ENCODE measurements at regions not wholly inside any gene's neighbourhood (a gene's known extent, or its start where the extent isn't known, plus 50 kb on each side); places are given as distances from the start of the nearest gene placed in this dataset.

DNA sequence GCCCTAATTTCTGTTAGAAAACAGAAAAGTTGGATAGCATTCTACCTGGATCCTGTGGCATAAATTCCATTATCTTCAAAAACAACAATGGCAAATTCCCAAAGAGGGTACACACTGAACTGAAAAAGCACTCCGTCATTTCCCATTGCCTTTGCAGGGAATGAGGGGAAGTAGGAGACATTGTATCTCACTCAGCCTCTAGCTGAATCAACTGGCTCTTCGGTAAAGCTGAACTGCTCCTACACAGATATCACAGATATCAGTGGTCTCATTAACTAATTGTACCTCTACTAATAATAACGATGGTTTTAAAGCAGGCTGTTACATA, 64.2 kb upstream of the PRKAR2B start:
- TF ChIP-seq ZNF416 (CRISPR knock-in tag; IDR thresholded peaks at IDR 0.05) (no peak), GTF2I (CRISPR knock-in tag; conservative IDR thresholded peaks at IDR 0.05) (no peak), TP53 (CRISPR knock-in tag; IDR thresholded peaks at IDR 0.05) (no peak), ZNF396 (CRISPR knock-in tag; IDR thresholded peaks at IDR 0.05; ENCODE audit: borderline replicate concordance) (no peak), NFYB (CRISPR knock-in tag; conservative IDR thresholded peaks at IDR 0.05; ENCODE audit: low read depth) (no peak), TEAD1 (CRISPR knock-in tag; IDR thresholded peaks at IDR 0.05) (no peak), ZNF232 (CRISPR knock-in tag; IDR thresholded peaks at IDR 0.05) (no peak), CREM (CRISPR knock-in tag; IDR thresholded peaks at IDR 0.05) (no peak), NFE2L1 (CRISPR knock-in tag; IDR thresholded peaks at IDR 0.05) (no peak), JAZF1 (CRISPR knock-in tag; IDR thresholded peaks at IDR 0.05) (no peak), IRF2 (CRISPR knock-in tag; IDR thresholded peaks at IDR 0.05; ENCODE audit: borderline replicate concordance, low read depth) (no peak)
- TF ChIP-seq, protein P1, sequence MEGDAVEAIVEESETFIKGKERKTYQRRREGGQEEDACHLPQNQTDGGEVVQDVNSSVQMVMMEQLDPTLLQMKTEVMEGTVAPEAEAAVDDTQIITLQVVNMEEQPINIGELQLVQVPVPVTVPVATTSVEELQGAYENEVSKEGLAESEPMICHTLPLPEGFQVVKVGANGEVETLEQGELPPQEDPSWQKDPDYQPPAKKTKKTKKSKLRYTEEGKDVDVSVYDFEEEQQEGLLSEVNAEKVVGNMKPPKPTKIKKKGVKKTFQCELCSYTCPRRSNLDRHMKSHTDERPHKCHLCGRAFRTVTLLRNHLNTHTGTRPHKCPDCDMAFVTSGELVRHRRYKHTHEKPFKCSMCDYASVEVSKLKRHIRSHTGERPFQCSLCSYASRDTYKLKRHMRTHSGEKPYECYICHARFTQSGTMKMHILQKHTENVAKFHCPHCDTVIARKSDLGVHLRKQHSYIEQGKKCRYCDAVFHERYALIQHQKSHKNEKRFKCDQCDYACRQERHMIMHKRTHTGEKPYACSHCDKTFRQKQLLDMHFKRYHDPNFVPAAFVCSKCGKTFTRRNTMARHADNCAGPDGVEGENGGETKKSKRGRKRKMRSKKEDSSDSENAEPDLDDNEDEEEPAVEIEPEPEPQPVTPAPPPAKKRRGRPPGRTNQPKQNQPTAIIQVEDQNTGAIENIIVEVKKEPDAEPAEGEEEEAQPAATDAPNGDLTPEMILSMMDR (IDR thresholded peaks at IDR 0.05) = no peak
- TF ChIP-seq, protein P2, sequence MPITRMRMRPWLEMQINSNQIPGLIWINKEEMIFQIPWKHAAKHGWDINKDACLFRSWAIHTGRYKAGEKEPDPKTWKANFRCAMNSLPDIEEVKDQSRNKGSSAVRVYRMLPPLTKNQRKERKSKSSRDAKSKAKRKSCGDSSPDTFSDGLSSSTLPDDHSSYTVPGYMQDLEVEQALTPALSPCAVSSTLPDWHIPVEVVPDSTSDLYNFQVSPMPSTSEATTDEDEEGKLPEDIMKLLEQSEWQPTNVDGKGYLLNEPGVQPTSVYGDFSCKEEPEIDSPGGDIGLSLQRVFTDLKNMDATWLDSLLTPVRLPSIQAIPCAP (CRISPR knock-in tag; IDR thresholded peaks at IDR 0.05) = no peak
- TF ChIP-seq, protein P3, sequence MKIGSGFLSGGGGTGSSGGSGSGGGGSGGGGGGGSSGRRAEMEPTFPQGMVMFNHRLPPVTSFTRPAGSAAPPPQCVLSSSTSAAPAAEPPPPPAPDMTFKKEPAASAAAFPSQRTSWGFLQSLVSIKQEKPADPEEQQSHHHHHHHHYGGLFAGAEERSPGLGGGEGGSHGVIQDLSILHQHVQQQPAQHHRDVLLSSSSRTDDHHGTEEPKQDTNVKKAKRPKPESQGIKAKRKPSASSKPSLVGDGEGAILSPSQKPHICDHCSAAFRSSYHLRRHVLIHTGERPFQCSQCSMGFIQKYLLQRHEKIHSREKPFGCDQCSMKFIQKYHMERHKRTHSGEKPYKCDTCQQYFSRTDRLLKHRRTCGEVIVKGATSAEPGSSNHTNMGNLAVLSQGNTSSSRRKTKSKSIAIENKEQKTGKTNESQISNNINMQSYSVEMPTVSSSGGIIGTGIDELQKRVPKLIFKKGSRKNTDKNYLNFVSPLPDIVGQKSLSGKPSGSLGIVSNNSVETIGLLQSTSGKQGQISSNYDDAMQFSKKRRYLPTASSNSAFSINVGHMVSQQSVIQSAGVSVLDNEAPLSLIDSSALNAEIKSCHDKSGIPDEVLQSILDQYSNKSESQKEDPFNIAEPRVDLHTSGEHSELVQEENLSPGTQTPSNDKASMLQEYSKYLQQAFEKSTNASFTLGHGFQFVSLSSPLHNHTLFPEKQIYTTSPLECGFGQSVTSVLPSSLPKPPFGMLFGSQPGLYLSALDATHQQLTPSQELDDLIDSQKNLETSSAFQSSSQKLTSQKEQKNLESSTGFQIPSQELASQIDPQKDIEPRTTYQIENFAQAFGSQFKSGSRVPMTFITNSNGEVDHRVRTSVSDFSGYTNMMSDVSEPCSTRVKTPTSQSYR (CRISPR knock-in tag; IDR thresholded peaks at IDR 0.05) = no peak
- TF ChIP-seq, protein P4, sequence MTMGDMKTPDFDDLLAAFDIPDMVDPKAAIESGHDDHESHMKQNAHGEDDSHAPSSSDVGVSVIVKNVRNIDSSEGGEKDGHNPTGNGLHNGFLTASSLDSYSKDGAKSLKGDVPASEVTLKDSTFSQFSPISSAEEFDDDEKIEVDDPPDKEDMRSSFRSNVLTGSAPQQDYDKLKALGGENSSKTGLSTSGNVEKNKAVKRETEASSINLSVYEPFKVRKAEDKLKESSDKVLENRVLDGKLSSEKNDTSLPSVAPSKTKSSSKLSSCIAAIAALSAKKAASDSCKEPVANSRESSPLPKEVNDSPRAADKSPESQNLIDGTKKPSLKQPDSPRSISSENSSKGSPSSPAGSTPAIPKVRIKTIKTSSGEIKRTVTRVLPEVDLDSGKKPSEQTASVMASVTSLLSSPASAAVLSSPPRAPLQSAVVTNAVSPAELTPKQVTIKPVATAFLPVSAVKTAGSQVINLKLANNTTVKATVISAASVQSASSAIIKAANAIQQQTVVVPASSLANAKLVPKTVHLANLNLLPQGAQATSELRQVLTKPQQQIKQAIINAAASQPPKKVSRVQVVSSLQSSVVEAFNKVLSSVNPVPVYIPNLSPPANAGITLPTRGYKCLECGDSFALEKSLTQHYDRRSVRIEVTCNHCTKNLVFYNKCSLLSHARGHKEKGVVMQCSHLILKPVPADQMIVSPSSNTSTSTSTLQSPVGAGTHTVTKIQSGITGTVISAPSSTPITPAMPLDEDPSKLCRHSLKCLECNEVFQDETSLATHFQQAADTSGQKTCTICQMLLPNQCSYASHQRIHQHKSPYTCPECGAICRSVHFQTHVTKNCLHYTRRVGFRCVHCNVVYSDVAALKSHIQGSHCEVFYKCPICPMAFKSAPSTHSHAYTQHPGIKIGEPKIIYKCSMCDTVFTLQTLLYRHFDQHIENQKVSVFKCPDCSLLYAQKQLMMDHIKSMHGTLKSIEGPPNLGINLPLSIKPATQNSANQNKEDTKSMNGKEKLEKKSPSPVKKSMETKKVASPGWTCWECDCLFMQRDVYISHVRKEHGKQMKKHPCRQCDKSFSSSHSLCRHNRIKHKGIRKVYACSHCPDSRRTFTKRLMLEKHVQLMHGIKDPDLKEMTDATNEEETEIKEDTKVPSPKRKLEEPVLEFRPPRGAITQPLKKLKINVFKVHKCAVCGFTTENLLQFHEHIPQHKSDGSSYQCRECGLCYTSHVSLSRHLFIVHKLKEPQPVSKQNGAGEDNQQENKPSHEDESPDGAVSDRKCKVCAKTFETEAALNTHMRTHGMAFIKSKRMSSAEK (CRISPR knock-in tag; IDR thresholded peaks at IDR 0.05; ENCODE audit: borderline replicate concordance) = no peak
- TF ChIP-seq, protein P5, sequence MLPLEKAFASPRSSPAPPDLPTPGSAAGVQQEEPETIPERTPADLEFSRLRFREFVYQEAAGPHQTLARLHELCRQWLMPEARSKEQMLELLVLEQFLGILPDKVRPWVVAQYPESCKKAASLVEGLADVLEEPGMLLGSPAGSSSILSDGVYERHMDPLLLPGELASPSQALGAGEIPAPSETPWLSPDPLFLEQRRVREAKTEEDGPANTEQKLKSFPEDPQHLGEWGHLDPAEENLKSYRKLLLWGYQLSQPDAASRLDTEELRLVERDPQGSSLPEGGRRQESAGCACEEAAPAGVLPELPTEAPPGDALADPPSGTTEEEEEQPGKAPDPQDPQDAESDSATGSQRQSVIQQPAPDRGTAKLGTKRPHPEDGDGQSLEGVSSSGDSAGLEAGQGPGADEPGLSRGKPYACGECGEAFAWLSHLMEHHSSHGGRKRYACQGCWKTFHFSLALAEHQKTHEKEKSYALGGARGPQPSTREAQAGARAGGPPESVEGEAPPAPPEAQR (CRISPR knock-in tag; IDR thresholded peaks at IDR 0.05) = no peak
- TF ChIP-seq, protein P6, sequence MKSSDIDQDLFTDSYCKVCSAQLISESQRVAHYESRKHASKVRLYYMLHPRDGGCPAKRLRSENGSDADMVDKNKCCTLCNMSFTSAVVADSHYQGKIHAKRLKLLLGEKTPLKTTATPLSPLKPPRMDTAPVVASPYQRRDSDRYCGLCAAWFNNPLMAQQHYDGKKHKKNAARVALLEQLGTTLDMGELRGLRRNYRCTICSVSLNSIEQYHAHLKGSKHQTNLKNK (CRISPR knock-in tag; IDR thresholded peaks at IDR 0.05) = no peak
- TF ChIP-seq, protein P7, sequence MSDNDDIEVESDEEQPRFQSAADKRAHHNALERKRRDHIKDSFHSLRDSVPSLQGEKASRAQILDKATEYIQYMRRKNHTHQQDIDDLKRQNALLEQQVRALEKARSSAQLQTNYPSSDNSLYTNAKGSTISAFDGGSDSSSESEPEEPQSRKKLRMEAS (CRISPR knock-in tag; IDR thresholded peaks at IDR 0.05) = no peak
- POLR2A ChIA-PET = no interaction called here
- Mint-ChIP-seq H3K4me3 (no peak overlapping the region), H3K27me3 (ENCODE audit: low read depth) (peaks cover 15% of the 10 kb centered on the region), H3K36me3 (no peaks in the 10 kb centered on the region), H3K9me3 (no peaks in the 10 kb centered on the region), H3K4me1 (peaks cover 21% of the 10 kb centered on the region), H3K27ac (no peak overlapping the region)
- DNase-seq (ENCODE audit: low spot score) (no peak), ATAC-seq (no peak)
- CTCF ChIA-PET = no interaction called here
